Limb (tissue), 2 donors: ENCODE measurements at regions not wholly inside any gene's neighbourhood (a gene's known extent, or its start where the extent isn't known, plus 50 kb on each side); places are given as distances from the start of the nearest gene placed in this dataset.

Experiments used
- DNase-seq, 2 donors: peaks; one replicate each; pipeline ENCODE4 v3.0.0-alpha.2; 2016; ENCODE audit errors: extremely low spot score in 2 of 2

GRCh38 chr1:87812871-87813577, 484.3 kb downstream of the LMO4 start:
- no peak for DNase-seq

GRCh38 chr1:87814573-87814972, 485.9 kb downstream of the LMO4 start:
- DNase-seq = no peak

DNA sequence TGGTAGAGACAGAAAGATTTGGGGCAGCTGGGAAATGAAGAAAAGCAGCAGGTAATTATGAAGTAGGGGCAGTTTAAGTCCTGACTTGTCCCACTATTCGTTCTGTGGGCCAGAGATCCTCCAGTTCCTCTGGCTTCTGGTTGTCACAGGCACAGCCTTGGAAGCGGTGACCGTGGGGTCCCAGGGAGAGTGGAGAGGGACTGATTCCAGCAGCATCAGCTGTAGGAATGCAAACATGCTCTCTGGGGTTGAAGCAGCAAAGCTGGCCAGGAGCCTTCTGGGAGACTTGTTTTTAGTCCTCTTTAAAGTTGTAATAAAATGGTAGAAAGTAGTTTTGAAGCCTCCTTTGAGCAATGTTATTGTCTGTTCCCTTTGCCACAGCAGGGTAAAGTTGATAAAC, 488.0 kb downstream of the LMO4 start:
- no peak for DNase-seq

DNA sequence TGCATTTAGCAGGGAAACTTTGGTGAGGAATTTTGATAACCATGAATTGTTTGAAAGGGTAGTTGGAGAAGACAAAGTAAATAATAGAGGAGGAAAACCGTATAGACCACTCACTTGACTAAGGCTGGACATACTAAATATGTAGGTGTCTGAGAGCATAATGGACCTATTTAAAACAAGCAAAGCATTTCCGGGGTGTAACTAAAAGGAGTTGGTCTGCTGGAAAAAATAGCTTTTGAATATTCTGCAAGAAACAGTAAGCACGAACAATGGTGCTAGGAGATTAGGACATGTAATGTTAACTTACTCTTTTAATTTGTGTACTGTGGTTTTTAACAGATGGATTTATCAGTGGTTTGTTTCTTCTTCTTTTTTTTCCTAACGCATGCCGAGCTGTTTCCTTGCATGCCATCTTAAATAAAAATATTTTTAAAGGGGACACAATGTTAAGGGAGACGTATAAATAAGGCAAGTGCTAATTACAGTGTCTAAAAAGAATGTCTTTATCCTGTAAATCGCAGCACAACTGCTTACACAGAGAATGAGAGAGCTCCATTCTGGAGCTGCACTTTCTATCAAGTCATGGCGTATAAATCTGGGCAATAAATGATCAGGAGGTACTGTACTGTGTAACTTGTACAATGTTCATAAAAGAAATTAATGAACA, 492.1 kb downstream of the LMO4 start:
- DNase-seq = no peak

DNA sequence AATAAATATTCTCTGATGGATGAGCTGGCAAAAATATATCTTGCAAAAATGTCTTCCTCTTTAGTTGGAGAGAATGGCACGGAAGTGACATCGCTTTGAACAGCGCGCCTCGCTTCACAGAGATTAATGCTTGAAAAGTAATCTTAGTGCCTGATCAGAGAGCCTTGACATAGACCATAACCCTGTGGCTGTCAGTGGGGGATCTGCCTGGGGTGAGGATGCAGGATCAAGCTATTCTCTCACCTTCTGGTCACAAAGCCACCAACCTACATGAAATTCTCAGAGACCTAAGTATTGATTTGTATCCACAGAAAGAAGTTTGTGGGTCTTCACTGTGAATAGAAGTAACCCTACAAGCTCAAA, 492.6 kb downstream of the LMO4 start:
- DNase-seq = no peak

GRCh38 chr1:87826681-87827251, 498.1 kb downstream of the LMO4 start:
- peak; percentile 41 to 83 for DNase-seq

DNA sequence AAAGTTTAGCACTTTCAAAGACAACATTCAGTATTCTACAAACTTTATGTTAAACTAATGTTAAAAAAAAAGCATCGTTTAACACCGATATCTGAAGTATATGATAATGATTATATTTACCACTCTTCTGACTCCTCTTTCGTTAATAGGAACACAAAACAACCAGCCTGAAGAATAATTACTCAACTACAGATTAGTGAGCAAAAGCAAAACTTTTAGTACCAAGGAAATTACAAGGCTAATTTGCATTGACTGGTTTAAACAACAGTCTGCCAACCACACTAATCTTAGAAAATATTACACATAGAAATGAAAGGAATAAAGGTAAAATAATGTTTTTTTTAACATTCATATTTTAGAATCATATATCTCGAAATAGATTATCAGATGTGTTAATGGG, 500.7 kb downstream of the LMO4 start:
- no peak for DNase-seq

GRCh38 chr1:87830432-87830978, 501.8 kb downstream of the LMO4 start:
- no peak for DNase-seq

DNA sequence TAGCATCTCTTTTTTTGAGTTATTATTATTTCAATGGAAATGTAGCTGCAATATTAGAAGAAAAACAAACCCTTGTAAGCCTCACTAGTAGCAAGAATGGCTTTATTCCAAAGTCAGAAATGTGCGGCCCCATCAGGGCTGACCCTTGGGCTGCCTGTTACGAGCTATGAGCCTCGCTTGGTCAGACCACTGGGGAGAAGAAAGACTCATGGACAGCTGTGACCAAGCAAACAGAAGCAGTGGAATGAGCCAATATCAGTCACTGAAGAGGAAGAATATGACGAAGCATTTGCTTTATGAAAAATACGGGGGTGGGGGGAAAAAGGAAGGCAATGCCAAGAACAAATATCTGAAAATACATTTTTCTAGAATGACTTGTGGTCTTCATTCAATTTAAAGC, 504.5 kb downstream of the LMO4 start:
- no peak for DNase-seq

- DNase-seq = no peak
These were observed 505.5 kb downstream of the LMO4 start for GRCh38 chr1:87834151-87834550.

- DNase-seq = no peak
These were observed 506.3 kb downstream of the LMO4 start for GRCh38 chr1:87834941-87835340.

DNA sequence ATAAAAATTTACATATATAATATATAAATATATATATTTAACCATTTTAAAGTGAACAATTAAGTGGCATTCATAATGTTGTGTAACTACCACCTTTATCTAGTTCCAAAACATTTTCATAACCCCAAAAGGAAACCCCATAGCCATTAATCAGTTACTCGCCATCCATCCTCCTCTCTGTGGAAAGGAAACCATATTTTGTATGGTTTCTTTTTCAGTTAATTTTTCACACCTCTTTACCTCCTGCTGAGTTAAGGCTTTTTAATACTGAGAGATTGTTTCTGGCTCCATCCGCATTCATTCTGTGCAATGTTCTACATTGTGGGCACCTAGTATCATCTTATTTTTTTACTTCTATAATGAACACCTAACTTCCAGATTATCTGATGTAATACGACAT, 512.1 kb downstream of the LMO4 start:
- DNase-seq = no peak

GRCh38 chr1:87841332-87841731, 512.7 kb downstream of the LMO4 start:
- no peak for DNase-seq

DNA sequence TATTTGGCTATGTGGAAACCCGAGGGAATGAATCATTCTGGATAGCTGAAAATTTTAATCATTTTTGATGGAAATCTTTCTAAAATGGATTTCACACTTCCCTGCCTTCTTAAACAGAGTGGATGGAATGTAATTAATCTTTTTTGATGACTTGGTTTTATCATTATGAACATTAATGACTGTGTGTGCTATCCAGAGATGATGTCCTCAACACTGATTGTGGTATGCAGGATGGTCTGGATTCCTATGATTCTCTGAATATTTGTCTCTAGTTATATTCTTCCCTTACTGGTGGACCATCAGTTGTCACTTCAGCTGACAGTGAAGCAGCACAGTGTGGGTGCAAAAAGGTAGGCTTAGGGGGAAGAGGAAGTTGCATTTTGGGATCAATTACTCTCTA, 513.5 kb downstream of the LMO4 start:
- DNase-seq = no peak

GRCh38 chr1:87844251-87844650, 515.6 kb downstream of the LMO4 start:
- no peak for DNase-seq

- DNase-seq = no peak
These were observed 522.8 kb downstream of the LMO4 start for GRCh38 chr1:87851490-87851889.

DNA sequence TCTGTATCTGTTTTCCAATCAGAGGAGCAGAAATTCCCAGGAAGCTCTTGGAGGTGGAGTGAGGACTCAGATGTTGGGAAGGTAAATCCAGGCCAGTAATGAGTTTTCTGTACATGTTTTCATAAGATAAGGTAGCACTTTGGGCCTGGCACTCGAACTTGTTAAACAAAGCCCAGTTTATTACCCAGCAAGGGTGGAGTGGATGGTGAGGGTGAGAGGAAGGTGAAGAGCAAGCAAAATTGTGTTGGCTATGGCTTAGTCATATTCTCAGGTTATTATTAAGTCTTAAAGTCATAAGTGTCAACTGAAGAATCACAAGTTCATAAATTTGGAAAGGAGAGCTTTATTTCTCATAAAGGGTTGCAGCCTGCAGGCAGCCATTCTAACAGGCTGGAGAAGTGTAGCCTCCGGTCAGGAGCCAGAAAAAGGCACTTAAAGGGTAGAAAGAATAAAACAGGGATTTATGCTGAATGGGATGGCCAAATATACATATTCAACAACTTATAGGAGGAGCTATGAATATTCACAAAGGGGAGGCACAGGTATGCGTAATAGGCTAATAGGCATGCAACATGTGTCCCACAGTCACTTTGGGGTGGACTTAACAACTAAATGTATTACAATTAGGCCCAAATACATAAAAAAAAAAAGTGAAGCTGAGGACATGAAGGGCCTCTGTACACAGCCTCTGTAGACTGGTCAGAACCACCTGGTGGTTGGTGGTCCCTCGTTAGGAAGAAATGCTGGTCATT, 523.9 kb downstream of the LMO4 start:
- no peak for DNase-seq

DNA sequence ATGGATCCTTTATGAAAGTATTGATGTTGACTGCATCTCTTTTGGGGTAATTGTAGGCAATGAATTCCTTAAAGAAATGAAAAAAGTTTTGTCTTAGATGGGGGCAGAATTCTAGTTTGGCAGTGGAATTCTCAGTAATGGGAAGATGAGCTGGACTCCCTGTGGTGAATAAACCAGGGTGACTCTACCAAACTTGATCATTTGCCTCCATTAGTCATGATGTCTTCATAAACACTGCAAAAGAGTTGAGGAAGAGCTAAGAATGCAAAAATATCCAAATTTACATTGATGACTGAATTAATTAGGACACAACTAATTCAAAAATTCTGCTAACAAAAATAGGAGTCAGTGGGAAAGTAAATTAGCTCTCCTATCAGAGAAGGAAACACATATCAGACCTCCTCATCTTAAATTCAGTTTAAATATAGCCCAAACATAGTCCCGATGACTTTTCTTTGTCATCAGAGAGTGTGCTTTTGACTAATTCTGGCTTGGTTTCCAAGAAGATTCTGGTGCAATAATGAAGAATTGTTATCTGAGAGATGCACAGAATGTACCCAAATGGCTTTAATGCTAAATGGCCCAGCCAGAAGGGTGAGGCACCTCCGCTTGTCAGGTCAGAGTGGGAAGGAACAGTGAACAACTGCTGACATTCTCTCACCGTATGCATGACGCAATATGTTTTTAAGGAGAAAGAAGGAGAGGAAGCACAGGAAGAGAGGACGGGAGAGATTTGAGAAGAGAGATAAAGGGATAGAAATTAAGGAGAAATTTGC, 525.1 kb downstream of the LMO4 start:
- DNase-seq = no peak

DNA sequence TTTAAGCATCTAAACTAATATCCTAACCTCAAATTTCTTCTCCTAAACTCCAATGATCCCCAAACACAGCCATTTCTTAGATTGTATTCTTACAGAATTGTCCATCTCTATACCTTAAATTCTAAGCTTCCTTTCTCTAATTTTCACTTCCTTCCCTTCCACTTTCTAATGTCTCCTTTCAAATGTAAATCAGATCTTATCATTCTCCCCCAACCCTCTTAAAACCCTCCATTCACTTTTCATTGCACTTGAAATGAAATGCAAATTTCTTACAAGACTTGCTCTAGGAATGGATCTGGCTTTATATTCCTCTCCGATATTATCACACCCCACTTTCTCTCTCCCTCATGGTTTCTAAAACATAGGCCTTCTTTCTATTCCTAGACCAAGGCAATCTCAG, 534.6 kb downstream of the LMO4 start:
- DNase-seq = no peak

GRCh38 chr1:87864676-87865075, 536.0 kb downstream of the LMO4 start:
- no peak for DNase-seq

DNA sequence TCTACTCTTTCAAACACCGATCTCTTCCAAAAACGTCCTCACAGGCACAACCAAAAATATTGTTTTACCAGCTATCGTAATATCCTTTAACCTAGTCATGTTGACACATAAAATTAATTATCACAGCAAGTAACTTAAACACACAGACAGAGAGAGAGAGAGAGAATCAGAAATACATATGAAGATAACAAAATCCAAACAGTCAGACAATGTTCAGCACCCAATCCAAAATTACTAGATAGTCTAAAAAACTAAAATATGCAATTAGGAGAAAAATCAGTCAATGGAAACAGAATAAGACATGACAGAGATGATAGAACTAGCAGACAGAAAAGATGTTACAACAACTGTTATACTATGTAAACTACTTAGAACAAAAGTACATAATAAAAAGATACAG, 537.7 kb downstream of the LMO4 start:
- DNase-seq = no peak
